Inflammatory macrophage treated with lipopolysaccharide for 4 hours (primary cell): ENCODE measurements at regions not wholly inside any gene's neighbourhood (a gene's known extent, or its start where the extent isn't known, plus 50 kb on each side); places are given as distances from the start of the nearest gene placed in this dataset.
"Not testable (repeated sequence)": the region's sequence is repeated elsewhere in the genome, so short reads cannot be mapped to it uniquely, and the experiment has no call there.

Source experiments
- DNase-seq: peaks from one replicate; pipeline ENCODE4 v3.0.0-alpha.2; 2020

DNA sequence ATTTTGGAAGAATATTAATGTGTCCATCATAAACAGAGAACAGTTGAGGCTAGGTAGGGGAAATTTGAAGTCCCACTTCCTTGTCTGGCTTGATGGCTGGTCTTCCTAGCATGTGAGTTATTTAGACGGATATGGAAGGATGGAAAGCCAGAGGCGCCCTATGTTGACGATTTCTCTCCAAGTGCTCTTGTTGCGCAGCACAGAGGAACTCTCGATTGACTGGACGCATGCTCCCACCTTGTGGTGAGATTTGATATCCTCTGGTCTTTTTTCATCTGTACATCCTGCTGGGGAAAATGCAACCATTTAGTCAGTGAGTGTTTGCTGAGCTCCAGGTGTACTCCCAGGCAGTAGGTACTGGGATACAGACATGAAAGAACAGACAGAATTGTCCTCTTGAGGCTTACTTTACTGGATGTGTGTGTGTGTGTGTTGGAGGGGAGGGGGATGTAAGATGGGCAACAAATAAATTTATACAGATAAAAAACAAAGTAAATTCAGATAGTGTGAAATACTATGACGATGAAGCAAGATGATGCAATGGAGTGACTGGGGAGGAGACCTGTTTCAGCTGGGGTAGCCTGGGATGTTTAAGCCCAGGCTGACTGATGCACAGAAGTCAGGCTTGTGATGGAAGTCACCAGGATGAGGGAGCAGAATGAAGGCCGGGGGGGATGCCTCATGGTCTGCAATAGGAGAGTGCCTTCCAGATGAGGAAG is 137.2 kb downstream of the TRIM43 start:
- DNase-seq: peak; percentile 74

DNA sequence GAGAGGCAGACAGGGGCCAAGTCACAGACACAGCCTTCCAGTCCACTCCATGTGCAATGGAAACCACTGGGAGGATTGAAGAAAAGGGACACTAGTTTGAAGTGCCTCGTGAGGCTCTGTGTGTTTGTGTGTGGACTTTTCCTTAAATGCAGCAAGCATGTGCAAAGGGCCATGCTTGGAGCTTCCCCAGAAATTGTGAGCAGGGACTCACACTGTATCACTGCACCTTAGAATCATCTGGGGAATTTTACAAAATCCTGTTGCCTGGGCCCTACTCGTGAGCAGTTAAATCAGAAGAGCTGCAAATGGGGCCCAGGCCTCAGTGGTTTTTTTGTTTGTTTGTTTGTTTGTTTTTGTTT is 137.8 kb downstream of the TRIM43 start:
- no peak for DNase-seq

DNA sequence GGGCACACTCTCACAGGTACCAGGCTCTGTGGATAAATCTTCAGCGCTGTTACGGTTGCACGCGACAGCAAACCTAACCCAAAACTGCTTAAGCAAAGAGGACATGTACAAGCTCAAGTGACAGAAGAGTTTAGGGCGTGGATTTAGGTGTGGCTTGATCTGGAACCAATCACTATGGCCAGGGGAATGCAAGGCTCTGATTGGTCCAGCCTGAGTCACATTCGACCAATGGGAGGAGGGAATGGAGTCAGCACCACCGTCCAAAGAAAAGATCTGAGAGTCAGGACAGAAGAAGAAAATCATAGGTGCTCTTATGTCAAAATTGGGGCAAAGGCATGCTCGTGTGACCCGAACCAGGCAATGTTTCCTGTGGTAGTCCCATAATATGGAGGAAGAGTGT is 139.0 kb downstream of the TRIM43 start:
- DNase-seq: no peak

DNA sequence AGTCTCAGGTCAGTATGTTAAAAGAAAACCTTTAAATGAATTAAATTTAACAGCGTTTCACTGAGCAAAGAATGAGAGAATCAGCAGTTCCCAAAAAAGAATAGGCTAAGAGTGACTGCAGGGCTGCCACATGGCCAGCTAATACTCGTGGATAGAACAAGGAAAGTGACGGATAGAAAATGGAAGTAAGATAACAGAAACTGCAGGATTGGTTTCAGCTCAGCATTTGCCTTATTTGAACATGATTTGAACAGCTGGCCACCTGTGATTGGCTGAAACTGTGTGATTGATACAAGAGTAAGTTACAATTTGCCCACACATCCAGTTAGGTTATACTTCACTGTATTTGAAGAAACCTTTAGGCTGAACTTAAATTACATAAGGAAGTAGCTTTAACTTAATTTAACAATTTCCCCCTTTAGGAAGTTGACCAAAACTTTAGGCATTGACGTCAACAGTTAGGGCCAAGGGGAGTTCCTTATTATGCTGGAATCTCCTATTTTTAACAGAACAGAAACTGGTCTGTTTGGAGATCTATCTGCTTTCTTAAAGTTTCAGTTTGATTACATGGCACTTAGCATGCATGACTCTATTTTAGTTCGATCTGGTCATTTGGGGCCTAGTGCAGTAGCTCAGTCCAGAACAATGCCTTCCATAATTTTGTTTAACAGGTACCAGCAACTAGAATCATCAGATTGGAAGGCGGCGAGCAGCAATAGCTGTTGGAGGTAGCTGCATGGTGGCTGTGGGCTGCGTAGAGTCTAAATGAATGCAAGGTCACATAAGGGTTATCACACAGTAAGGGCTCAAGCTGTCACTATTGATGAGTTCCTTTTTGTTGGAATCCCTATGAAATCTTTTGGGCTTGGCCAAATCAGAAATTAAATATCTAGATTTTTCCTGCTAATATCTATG is 143.4 kb downstream of the TRIM43 start:
- DNase-seq: peak; percentile 92

DNA sequence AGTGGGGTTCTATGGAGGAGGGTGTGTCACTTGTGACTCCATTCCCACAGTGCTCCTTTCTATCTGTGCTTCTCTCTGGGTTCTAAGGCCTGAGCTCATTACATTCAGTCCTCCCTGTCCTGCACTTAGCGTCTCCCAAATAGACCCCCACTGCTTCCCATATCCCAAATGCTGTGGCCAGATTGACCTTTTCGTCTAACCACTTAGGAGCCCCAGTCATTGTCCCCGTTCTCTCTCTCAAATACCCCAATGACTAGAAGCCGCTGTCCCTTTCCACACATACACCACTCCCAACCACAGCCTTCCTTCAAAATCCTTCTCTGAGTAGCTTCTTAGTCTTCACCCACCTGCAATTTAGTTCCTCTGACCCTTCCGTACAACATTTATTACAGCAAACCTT is 146.5 kb downstream of the TRIM43 start:
- no peak for DNase-seq

DNA sequence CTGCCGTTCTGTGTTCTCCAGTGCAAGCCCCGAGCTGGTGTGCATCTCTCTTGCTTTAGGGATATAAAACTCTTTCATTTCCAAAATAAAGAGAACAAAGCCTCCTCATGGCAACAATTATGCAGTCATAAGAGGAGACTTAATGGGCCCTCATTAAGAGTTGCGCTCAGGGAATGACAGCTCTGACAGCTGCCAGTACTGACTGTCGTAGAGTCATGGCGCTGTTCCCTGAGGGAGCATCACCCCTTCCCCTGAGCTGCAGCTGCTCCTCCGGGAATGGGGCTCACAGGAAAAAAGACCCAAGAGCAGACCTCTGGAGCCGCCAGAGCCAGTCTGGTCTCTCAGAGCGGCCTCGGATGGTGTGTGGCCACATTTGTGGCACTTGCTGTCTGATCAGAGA is 160.3 kb downstream of the TRIM43 start:
- not testable (repeated sequence) for DNase-seq

DNA sequence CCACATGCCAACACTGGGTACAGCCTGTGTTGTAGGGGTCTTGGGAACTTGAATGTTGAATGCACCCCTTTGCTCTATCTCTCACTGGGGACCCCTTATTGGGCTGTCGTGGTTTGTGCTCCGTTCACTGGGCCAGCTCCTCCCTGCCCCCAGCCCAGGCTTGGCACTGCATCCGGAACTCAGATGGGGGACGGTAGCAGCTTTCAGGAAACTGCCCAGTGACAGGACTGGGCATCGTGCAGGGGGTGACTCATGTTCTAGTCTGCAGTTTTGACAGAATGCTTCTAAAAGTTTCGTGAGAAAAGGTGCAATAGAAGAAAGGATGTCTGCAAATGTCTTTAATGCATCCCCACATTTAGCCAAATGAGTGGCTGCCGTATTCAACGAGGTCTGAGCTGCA is 162.0 kb downstream of the TRIM43 start:
- not testable (repeated sequence) for DNase-seq

DNA sequence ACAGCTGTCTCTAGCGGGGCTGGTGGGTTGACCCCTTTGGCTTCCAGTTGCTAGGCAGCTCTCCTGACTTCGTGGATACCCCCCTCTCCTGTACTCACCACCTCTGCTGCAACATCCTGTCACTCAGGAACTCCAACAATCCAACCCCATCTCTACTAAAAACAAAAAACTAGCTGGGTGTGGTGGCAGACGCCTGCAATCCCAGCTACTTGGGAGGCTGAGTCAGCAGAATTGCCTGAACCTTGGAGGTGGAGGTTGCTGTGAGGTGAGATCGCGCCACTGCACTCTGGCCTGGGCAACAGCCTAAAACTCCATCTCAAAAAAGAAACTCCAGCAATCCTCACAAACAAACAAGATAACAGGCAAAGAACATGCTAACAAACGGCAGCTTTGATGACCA is 162.4 kb downstream of the TRIM43 start:
- not testable (repeated sequence) for DNase-seq

DNA sequence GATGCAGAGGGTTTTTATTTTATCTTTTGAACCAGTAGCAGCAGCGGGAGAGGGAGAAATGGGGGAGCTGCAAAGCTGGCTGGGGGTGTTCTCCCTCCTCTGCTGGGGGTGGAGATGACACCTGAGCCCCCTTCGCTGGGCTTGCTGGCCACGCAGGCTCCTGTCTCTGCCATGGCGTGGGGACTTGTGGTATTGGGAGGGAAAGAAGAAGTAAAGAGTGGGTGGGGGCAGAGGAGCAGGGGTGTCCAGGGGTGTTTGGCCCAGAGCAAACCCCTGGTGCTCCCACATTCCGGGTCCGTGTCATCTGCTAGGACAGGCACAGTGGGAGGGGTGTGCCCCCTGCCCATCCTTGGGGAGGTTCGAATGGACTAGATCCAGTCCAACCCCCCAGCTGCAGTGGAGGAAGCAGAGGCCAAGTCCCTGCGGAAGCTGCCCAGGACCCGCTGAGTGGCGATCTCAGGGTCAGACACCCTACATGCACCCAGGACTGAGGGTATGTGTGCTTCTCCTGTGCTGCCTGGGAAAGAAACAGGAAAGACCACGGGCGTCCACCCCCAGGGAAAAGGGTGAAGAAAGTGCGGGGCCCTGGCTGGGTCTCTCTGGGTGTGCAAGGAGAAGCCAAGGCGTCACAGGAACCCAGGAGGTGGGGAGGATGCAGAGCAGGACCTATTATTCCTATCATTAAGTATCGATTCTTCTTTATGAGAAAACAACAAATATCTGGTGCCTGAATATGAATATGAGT is 163.2 kb downstream of the TRIM43 start:
- DNase-seq: not testable (repeated sequence)

DNA sequence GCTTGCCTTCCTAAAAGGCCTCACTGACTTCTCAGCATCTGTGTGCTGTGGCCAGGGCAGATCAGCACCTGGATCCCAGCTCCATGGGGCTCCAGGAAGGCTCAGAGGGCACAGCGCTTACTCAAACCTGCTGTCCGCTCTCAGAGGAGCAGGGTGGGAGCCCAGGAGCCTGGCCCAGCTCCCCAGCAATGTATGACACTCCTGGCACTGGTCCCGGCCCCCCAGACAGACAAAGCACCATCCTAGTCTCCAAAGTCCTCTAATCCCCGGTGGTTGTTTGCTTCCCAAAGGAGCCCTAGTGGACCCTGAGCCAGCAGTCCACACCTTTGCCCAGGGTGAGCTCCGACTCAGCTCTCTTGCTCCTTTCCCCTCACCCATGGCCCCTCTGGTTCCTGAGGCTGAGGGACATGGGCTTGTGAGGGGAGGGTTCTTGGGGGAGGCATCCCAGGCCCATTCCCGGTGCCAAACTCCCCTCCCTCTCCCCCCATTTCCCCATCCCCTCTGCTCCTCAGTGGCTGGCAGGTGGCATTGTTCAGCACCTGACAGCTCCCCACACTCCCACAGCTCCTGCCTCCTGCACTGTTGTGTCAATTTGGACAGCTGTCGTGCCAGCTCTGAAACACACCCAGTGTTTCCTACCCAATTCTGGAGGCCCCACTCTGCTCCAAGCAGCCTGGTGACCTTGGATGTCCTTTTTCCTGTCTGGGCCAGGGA is 164.3 kb downstream of the TRIM43 start:
- not testable (repeated sequence) for DNase-seq

DNA sequence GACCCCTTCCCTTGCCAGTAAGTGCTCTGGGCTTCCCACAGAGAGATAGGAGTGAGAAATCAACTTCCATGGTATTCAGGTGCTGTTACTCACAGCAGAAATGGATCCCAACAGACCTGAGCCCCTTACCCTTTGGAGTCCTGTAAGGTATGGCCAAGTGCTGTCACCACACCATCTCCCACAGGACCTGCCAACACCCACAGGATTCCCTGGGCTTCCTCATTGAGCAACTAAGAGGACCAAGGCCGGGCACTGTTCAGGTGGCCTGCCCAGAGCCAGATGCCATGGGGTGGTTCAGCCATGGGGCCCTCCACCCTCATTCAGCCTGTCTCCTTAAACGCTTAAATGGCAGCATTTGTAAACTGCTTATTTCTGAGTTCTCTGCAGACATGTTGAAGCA is 166.2 kb downstream of the TRIM43 start:
- no peak for DNase-seq

DNA sequence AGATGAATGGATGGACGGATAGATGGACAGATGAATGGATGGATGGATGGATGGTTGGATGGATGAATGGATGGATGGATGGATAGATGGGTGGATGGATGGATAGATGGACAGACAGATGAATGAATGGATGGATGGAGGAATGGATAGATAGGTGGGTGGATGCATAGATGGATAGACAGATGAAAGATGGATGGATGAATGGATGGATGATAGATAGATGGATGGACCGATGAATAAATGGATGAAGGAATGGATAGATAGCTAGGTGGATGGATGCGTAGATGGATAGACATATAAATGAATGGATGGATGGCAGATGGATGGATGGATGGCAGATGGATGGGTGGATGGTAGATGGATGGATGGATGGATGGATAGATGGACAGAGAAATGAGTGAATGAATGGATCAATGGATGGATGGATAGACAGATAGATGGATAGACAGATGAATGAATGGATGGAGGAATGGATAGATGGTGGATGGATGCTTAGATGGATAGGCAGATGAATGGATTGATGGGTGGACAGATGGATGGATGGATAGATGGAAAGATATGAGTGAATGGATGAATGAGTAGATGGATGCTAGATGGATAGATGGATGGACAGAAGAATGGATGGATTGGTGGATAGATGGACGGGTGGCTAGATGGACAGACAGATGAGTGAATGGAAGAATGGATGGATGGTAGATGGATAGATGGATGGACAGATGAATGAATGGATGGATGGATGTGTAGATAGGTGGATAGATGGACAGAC is 167.9 kb downstream of the TRIM43 start:
- no peak for DNase-seq

DNA sequence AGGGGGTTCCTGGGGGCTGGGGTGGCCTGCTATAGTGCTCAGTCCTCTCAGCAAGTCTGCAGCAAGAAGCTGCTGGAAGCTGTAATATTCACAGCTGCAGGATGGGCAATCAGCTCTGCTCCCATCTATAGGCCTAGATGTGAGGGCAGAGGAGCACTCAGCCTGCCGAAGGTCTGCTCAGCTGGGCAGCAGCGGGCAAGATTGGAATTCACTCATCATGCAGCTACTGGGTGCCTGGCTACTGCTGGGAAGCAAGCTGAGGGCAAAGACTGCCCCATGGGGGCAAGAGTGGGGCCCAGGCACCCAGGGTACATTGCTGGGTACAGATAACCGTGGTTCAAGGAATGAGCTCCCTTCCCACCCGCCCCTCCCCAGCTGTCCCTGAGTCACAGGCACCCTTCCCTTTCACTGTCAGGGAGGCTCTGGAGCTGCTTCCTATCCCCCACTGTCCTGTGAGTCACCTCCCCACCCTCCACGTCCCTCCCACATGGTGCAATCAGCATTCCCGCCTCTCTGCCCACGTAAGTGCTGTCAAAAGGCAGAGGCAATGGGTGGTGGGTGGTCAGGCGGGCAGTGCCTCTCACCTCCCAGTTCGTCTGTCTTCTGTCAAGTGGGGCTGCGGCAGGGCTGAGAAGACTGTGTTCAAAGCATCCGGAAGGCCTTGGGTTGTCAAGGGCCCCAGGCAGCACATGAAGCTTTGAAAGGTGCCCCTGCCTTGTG is 169.2 kb downstream of the TRIM43 start:
- DNase-seq: peak; percentile 51

DNA sequence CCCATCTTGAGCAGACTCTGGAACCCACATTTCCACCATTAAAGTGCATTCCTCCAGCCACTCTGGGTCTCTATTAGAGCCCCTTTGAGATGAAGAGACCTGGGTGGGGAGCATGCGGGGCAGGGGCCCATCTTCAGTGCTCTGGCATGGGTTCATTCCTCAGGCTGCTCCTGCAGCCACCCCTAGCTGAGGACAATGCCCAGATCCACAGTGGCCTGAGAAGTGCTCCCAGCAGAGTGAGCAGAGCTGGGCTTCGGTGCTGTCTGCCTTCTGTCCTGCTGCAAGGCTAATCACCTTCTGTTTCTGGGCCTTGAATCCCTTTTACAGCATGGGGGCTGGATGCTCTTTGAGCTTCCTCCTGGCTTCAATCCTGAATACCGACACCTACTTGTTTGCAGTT is 169.8 kb downstream of the TRIM43 start:
- DNase-seq: no peak

DNA sequence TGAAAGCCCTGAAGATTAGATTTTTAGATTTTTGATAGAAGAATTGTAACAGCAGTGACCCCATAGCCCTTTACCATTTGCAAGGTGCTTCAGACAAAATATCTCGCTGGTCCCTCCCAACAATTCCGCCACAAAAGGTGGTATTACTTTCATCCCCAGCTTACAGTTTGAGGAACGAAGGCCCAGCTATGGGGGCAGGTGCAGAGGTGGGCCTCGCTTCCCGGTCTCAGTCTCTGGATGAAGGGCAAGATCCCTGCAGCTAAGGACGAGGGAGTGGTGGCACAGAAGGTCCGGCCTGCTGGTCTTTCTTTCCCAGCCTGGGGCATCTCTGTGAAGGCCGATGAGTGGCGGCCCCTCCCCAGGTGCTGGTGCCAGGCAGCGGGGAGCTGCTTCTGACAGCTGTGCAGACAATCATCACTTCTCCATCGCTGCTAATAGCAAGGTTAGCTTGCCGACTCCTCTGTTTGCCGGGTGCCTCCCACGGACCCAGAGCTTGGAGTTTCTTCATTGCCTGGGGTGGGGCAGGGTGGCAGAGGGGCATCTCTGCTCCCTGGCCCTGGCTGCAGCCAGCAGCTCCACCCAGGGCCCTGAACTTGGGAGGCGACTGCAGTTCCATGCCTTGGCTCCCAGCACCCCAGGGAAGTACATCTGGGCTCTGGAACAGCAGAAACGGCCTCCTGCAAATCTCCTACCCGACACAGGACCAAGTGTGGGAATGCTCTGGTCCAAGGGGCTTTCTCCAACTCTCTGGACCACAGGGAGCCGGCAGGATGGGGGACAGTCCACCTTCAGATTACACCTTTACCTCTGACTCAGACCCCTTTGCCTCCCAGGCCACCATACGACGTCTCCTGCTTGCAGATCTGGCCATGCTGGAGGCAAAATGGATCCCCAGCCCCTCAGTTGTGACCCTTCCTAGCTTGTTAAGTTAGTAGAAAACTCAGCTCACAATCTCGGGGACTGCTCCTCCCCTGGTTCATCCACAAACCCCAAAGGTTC is 170.5 kb downstream of the TRIM43 start:
- not testable (repeated sequence) for DNase-seq

DNA sequence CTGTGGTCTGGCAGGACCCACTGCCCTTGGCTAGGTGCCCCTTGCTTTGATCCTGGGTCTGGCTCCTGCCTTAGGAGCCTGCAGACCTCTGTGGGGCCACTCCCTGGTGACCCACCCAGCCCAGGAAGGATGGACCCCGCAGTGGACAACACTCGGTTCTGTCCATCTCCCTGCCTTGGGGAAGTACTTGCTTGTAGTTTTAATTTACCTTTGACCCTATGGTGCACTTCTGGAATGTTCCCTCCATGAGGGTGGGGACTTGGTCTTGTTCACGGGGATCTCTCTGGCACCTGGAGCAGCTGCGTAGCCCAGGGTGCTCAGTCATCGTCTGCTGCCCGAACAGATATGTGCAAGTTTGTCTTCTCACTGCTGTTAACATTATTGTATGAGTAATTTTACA is 171.3 kb downstream of the TRIM43 start:
- DNase-seq: not testable (repeated sequence)

DNA sequence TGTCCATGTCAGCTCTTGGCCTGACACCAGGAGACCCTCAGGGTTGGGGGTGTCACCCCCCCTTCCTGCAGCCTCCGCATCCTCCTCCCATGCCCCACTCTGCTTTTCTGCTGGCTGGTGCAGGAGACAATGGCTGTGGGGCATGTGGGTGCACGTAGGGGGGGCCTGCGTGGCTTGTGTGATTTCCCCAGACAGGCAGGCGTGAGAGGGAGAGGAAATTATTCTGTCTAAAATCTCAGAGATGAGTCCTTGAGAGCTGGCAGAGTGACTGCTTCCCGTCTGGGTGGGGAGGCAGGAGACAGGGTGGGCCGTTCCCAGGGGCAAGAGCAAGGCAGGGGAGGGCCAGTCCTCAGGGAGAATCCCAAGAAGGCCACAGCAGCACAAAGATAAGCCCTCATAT is 173.2 kb downstream of the TRIM43 start:
- not testable (repeated sequence) for DNase-seq

DNA sequence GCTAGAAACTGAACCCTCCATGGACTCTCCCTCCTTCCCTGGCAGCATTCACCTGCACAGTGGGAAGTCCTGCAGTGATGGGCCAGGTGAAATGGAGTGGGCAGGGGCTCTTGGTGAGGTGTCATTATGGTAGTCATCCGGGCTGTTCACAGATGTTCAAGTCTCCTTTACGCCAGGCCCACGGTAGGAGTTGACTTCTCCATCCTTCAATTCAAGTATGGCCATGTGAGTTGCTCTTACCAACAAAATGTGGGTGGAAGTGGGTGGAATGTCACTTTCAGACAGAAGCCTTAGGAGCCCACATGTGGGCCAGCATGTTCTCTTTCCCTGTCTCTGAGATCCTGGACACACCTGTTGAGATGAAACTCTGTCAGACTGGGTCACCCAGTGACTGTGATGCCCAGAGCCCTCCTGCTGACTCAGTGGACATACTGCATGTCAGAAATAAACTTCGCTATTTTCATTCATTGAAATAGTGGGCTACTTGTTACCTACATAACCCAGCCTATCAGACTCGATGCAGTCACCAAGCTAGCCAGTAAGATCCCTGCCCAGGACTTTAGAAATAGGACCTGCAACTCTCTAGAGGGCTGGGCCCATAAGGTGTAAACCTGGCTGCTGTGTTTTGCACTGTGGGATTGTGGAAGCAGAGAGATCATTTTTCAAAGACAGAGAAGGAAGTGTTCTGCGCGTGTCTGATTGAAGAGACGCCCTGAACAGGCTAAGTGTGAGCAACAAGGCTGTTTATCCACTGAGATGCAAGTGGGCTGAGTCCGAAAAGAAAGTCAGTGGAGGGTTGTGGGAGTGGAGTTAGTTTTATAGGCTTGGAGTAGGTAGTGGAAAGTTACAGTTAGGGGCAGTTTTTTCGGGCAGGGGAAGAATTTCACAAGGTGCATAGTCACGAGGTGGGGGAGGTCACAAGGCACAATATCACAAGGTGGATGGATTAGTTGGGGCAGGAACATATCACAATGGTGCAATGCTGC is 174.4 kb downstream of the TRIM43 start:
- DNase-seq: not testable (repeated sequence)

DNA sequence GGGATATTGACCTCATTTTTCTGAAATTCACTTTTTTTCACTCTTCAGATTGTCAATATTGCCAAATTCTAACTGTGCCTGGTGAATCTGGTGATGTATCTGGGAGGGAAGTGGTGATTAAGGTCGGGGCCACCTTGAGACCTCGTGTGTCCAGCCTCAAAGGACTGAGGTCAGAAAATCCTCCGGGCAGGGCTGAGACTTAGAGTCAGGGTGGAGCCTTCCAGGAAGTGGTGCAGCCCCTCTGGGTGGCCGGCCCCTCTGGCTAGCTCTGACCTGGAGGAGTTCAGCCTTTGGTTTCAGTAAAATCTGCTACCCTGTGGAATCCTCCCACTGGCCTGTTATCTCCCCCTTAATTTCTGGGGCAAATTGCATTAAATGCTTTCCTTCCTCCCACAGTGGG is 175.7 kb downstream of the TRIM43 start:
- DNase-seq: not testable (repeated sequence)
